MM.1S (cell line): ENCODE measurements at regions not wholly inside any gene's neighbourhood (a gene's known extent, or its start where the extent isn't known, plus 50 kb on each side); places are given as distances from the start of the nearest gene placed in this dataset.
"Not testable (repeated sequence)": the region's sequence is repeated elsewhere in the genome, so short reads cannot be mapped to it uniquely, and the experiment has no call there.

ENCODE experiments used
- DNase-seq: peaks from one replicate; pipeline ENCODE4 v3.0.0-alpha.2; 2015
- H2AFZ ChIP-seq: fragments of 300-600 bp; sonication (generic); 2 replicates; pipeline ENCODE4 v1.6.0; 2016; ENCODE audit warnings: antibody characterized with exemption, low read length
- H3F3A ChIP-seq: fragments of 300-600 bp; sonication (generic); 2 replicates; pipeline ENCODE4 v1.6.1; 2016; ENCODE audit warnings: mild to moderate bottlenecking, antibody characterized with exemption, low read length, moderate library complexity, mixed read lengths; ENCODE audit not compliant: insufficient read depth
- H3K27ac ChIP-seq: fragments of 300-600 bp; sonication (generic); 2 replicates; pipeline ENCODE4 v1.5.1; 2016; ENCODE audit warnings: mild to moderate bottlenecking, low read length
- H3K27me3 ChIP-seq: fragments of 300-600 bp; sonication (generic); replicated peaks from 2 replicates; pipeline ENCODE4 v1.6.0; 2016; ENCODE audit warnings: low read length; ENCODE audit not compliant: insufficient read depth
- H3K36me3 ChIP-seq: fragments of 300-600 bp; sonication (generic); replicated peaks from 2 replicates; pipeline ENCODE4 v1.6.1; 2016; ENCODE audit warnings: mild to moderate bottlenecking, low read length, mixed read lengths; ENCODE audit not compliant: insufficient read depth
- H3K4me1 ChIP-seq: fragments of 300-600 bp; sonication (generic); 2 replicates; pipeline ENCODE4 v1.6.1; 2016; ENCODE audit warnings: low read length, mixed read lengths
- H3K4me2 ChIP-seq: fragments of 300-600 bp; sonication (generic); 2 replicates; pipeline ENCODE4 v1.6.0; 2016; ENCODE audit warnings: low read depth, low read length
- H3K4me3 ChIP-seq: fragments of 300-600 bp; sonication (generic); 2 replicates; pipeline ENCODE4 v1.5.1; 2016; ENCODE audit warnings: low read length, mixed read lengths
- H3K79me2 ChIP-seq: fragments of 300-600 bp; sonication (generic); 2 replicates; pipeline ENCODE4 v1.6.1; 2016; ENCODE audit warnings: mixed run types, low read length, mixed read lengths
- H3K9ac ChIP-seq: fragments of 300-600 bp; sonication (generic); 2 replicates; pipeline ENCODE4 v1.6.1; 2016; ENCODE audit warnings: low read length, mixed read lengths
- H3K9me2 ChIP-seq: fragments of 300-600 bp; sonication (generic); replicated peaks from 2 replicates; pipeline ENCODE4 v1.6.1; 2016; ENCODE audit warnings: mild to moderate bottlenecking, low read length, mixed read lengths; ENCODE audit not compliant: insufficient read depth
- H3K9me3 ChIP-seq: fragments of 300-600 bp; sonication (generic); replicated peaks from 2 replicates; pipeline ENCODE4 v1.6.1; 2016; ENCODE audit warnings: mild to moderate bottlenecking, low read length, mixed read lengths; ENCODE audit not compliant: insufficient read depth
- H4K20me1 ChIP-seq: fragments of 300-600 bp; sonication (generic); 2 replicates; pipeline ENCODE4 v1.6.1; 2016; ENCODE audit warnings: mild to moderate bottlenecking, low read length, moderate library complexity, mixed read lengths; ENCODE audit not compliant: insufficient read depth
- CTCF ChIP-seq: fragments of 300-600 bp; sonication (generic); IDR thresholded peaks from 2 replicates; pipeline ENCODE4 v1.5.1; 2016; ENCODE audit warnings: antibody characterized with exemption, low read length, mixed read lengths
- EZH2 ChIP-seq: fragments of 300-600 bp; sonication (generic); optimal IDR thresholded peaks from 2 replicates; pipeline ENCODE3; 2017; ENCODE audit warnings: low read depth, mild to moderate bottlenecking, antibody characterized with exemption, low read length, mixed read lengths
- EZH2phosphoT487 ChIP-seq: fragments of 300-600 bp; sonication (generic); IDR thresholded peaks from 2 replicates; pipeline ENCODE4 v1.6.1; 2018; ENCODE audit warnings: antibody characterized with exemption, low read length

DNA sequence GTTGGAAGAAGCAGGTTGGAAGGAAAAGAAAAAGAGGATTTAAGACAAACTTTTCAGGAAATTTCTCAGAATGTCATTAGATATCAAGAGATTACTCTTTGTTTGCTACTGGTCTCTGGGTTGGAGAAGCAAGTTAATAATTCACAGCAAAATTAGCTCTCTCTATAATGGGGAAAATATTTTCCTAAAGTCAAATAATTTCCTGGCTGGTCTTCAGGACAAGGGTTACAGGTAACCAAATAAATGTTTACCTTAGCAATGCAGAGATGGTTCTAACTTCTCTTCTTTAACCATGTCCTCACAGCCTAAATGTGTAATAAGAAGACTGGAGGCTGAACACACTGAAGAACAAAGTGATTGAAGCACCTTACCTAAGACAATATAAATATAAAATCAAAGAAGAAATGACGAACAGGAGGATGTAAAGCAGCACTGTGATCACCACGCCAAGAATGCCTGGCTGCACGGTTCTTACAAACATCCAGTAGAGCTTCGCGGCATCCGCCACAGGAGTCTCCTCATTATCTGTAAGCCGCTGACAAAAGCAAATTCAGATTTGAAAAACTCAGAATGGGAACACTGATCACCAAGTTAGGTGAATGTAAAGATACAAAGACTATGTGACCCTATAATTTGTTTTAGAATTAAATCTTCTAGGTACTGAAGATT lies 717.5 kb downstream of the TFAP2A start:
- no peaks in the 10 kb centered on the region for H3K79me2 ChIP-seq
- H2AFZ ChIP-seq = no peak overlapping the region
- H3K27ac ChIP-seq = no peak overlapping the region
- H3K27me3 ChIP-seq = no peaks in the 10 kb centered on the region
- no peak for TF ChIP-seq EZH2phosphoT487
- no peak for TF ChIP-seq CTCF
- TF ChIP-seq EZH2 = no peak
- no peaks in the 10 kb centered on the region for H3K36me3 ChIP-seq
- DNase-seq = no peak
- H3K4me1 ChIP-seq = no peaks in the 10 kb centered on the region
- no peaks in the 10 kb centered on the region for H4K20me1 ChIP-seq
- no peak overlapping the region for H3K4me2 ChIP-seq
- no peaks in the 10 kb centered on the region for H3K9me3 ChIP-seq
- no peak overlapping the region for H3K9ac ChIP-seq
- no peak overlapping the region for H3K4me3 ChIP-seq
- H3F3A ChIP-seq = no peaks in the 10 kb centered on the region
- H3K9me2 ChIP-seq = no peaks in the 10 kb centered on the region

DNA sequence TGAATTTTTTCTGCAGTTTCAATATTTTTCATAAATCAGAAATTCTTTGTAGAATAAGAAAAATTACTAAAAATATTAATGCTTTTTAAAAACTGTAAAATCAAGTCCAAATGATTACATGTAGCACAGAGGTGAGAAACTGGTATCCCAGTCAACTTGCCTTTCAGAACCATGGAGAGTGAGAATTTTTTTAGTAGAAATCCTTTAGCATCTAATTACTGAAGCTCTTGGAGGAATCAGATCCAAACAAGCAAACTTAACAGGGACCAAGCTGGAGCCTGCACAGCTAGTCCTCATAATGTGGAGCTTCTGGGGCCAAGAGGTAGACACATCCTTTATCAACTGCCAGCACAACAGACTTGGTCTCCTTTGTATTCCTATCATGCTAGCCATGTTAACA lies 724.5 kb downstream of the TFAP2A start:
- TF ChIP-seq EZH2 = no peak
- no peak for TF ChIP-seq CTCF
- no peak for TF ChIP-seq EZH2phosphoT487

GRCh38 chr6:9680727-9681126 lies 734.1 kb downstream of the TFAP2A start:
- not testable (repeated sequence) for H3K4me3 ChIP-seq, H3K27ac ChIP-seq, H3K4me1 ChIP-seq, H3K9ac ChIP-seq, H3F3A ChIP-seq, H3K27me3 ChIP-seq, H3K4me2 ChIP-seq, DNase-seq, H2AFZ ChIP-seq, H3K79me2 ChIP-seq, H3K36me3 ChIP-seq, H4K20me1 ChIP-seq, H3K9me2 ChIP-seq, H3K9me3 ChIP-seq

More for the DNA sequence above, 724.5 kb downstream of the TFAP2A start:
- DNase-seq = no peak
- H3K4me1 ChIP-seq = no peaks in the 10 kb centered on the region
- H2AFZ ChIP-seq = no peak overlapping the region
- no peaks in the 10 kb centered on the region for H3K9me2 ChIP-seq
- no peak overlapping the region for H3K4me3 ChIP-seq
- no peak overlapping the region for H3K9ac ChIP-seq
- H3K9me3 ChIP-seq = no peaks in the 10 kb centered on the region
- H3K79me2 ChIP-seq = no peaks in the 10 kb centered on the region
- no peaks in the 10 kb centered on the region for H3K36me3 ChIP-seq
- H4K20me1 ChIP-seq = no peaks in the 10 kb centered on the region
- no peak overlapping the region for H3K4me2 ChIP-seq
- H3F3A ChIP-seq = no peaks in the 10 kb centered on the region
- H3K27ac ChIP-seq = no peak overlapping the region
- H3K27me3 ChIP-seq = no peaks in the 10 kb centered on the region

- no peaks in the 10 kb centered on the region for H3K36me3 ChIP-seq
- H3K4me3 ChIP-seq = no peak overlapping the region
- no peak overlapping the region for H2AFZ ChIP-seq
- no peak for DNase-seq
- no peaks in the 10 kb centered on the region for H3K9me3 ChIP-seq
- no peak overlapping the region for H3K27ac ChIP-seq
- no peaks in the 10 kb centered on the region for H4K20me1 ChIP-seq
- no peaks in the 10 kb centered on the region for H3F3A ChIP-seq
- no peaks in the 10 kb centered on the region for H3K27me3 ChIP-seq
- H3K9ac ChIP-seq = no peak overlapping the region
- no peak overlapping the region for H3K4me2 ChIP-seq
- TF ChIP-seq EZH2phosphoT487 = no peak
- no peak for TF ChIP-seq CTCF
- no peak for TF ChIP-seq EZH2
- H3K79me2 ChIP-seq = no peaks in the 10 kb centered on the region
- H3K9me2 ChIP-seq = no peaks in the 10 kb centered on the region
- H3K4me1 ChIP-seq = no peaks in the 10 kb centered on the region
Measured at GRCh38 chr6:9675122-9675521, 739.8 kb downstream of the TFAP2A start.
